ENCODE measurements at regions not wholly inside any gene's neighbourhood (a gene's known extent, or its start where the extent isn't known, plus 50 kb on each side); places are given as distances from the start of the nearest gene placed in this dataset.

DNA sequence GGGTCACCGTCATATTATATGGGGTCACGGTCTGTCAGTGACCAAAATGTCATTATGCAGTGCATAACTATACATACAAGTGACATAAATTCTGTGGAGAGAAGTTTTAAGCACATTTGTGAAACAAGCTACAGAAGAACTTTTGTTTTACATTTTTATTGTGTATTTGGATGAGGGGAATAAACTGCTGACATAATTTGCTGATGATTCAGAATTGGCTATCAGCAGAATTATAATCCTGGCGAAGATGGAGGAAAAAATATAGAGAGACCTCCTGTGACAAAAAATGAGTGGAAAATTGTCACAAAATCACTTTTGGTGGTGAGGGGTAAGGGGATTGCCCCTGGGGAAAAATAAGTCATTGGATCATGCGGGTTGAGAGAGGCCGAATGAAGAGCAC, 116.3 kb upstream of the ANKRD55 start:
- TF ChIP-seq POLR2A (IDR thresholded peaks at IDR 0.05), result no peak
- H3K27ac ChIP-seq, result no peak overlapping the region
- no peaks in the 10 kb centered on the region for H3K36me3 ChIP-seq
- no peaks in the 10 kb centered on the region for H3K27me3 ChIP-seq
- H3K9me3 ChIP-seq, result no peaks in the 10 kb centered on the region
- 92% methylated on average over 5 of the region's 5 CpGs for WGBS
- no peak overlapping the region for H3K4me3 ChIP-seq
- DNase-seq (ENCODE audit: low spot score in 2 of 2), result no peak
- H3K4me1 ChIP-seq, result peaks cover 20% of the 10 kb centered on the region

DNA sequence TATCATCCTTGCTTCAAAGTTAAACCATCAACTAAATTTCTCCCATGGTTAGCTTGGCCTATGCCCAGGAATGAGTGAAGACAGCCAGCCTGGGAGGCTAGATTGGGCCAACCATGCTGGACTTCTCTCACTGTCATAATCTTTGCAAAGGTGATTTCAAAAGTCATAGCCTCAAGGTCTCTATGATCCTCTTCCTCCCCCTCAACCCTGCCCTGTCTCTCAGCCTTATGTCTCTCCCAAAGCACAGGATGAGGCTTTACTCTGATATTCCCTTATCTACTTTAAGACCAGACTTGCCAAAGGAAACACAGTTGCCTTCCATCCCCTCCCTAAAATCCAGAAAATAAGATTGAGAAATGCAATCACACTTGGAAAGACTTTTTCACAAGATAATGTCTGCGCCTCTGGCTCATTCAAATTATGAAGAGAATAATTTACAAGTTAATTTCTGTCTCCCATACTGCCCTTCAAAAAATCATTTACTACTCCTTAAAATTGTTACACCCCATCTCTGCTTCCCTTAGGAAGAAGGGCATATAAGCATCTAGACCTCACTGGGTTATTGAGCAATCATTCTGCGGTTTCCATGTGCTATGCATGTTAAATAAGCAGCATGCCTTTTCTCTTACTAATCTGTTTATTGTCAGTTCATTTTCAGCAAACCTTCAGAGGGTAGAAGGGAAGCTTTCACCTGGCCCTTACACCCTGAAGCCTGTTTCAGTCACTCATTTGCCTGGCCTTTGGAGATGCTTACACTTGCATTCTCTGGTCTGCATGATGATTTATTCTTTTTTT, 113.8 kb upstream of the ANKRD55 start:
- DNase-seq (ENCODE audit: low spot score in 2 of 2), result no peak

DNA sequence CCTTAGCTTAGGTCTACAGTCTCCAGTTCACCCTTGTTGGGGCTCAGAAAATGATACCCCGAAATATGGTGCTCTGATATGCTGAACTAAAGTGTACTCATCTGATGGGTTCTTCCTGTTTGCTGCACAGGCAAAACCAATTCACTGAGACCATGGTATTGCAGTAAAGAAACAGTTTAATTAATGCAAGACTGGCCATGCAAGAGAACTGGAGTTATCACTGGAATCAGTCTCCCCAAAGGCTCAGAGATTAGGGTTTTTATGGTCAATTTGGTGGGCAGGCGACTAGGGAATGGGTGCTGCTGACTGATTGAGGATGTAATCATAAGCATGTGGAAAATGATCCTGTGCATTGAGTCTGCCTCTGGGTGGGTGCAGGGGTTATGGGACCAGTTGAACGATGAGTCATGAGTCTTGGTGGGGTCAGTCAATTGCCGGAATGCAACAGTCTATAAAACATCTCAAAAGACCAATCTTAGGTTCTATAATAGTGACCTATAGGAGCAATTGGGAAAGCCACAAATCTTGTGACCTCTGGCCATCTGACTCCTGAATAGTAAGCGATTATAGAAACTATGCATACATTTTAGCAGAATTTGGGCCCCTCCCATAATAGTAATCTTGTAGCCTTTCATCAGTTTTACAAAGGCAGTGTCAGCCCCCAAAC, 113.0 kb upstream of the ANKRD55 start:
- H3K4me3 ChIP-seq, result no peak overlapping the region
- no peaks in the 10 kb centered on the region for H3K27me3 ChIP-seq
- WGBS, result 95% methylated on average over 5 of the region's 5 CpGs
- H3K9me3 ChIP-seq, result no peaks in the 10 kb centered on the region
- TF ChIP-seq POLR2AphosphoS5 (IDR thresholded peaks at IDR 0.05) (no peak), POLR2A (IDR thresholded peaks at IDR 0.05) (no peak), EP300 (IDR thresholded peaks at IDR 0.05) (no peak)
- TF ChIP-seq, protein P1, sequence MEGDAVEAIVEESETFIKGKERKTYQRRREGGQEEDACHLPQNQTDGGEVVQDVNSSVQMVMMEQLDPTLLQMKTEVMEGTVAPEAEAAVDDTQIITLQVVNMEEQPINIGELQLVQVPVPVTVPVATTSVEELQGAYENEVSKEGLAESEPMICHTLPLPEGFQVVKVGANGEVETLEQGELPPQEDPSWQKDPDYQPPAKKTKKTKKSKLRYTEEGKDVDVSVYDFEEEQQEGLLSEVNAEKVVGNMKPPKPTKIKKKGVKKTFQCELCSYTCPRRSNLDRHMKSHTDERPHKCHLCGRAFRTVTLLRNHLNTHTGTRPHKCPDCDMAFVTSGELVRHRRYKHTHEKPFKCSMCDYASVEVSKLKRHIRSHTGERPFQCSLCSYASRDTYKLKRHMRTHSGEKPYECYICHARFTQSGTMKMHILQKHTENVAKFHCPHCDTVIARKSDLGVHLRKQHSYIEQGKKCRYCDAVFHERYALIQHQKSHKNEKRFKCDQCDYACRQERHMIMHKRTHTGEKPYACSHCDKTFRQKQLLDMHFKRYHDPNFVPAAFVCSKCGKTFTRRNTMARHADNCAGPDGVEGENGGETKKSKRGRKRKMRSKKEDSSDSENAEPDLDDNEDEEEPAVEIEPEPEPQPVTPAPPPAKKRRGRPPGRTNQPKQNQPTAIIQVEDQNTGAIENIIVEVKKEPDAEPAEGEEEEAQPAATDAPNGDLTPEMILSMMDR (IDR thresholded peaks at IDR 0.05), result no peak
- H3K4me1 ChIP-seq, result peaks cover 20% of the 10 kb centered on the region
- DNase-seq (ENCODE audit: low spot score in 2 of 2), result no peak
- no peaks in the 10 kb centered on the region for H3K36me3 ChIP-seq
- H3K27ac ChIP-seq, result no peak overlapping the region

More for the DNA sequence above, 113.8 kb upstream of the ANKRD55 start:
- TF ChIP-seq POLR2AphosphoS5 (IDR thresholded peaks at IDR 0.05), result no peak
- TF ChIP-seq EP300 (IDR thresholded peaks at IDR 0.05), result no peak
- TF ChIP-seq, protein P1 (IDR thresholded peaks at IDR 0.05), result no peak
- TF ChIP-seq POLR2A (IDR thresholded peaks at IDR 0.05), result no peak
- no peak overlapping the region for H3K4me3 ChIP-seq
- H3K27me3 ChIP-seq, result no peaks in the 10 kb centered on the region
- peak overlapping the region; percentile 6 for H3K27ac ChIP-seq
- no peaks in the 10 kb centered on the region for H3K9me3 ChIP-seq
- 60% methylated on average over 2 of the region's 2 CpGs for WGBS
- no peaks in the 10 kb centered on the region for H3K36me3 ChIP-seq
- peaks cover 20% of the 10 kb centered on the region for H3K4me1 ChIP-seq

DNA sequence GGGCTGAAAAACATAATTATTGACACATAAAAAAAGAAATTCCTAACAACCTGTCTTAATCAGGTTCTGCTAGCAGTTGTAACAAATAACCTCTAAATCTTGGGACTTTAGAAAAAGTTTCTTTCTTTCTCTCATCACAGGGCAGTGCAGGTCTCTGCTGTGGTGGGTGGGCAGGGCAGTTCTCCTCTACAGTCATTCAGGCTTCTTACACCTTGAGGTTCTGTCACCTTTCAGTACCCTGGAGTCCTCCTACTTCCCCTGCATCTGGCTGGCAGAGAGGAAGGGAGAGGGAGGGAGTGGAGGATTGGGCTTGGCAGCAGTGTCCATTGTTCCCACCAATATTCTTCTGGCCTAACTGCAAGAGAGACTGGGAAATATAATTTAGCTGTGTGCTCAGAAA, 112.2 kb upstream of the ANKRD55 start:
- H3K4me1 ChIP-seq, result peaks cover 13% of the 10 kb centered on the region
- H3K4me3 ChIP-seq, result no peak overlapping the region
- H3K27ac ChIP-seq, result no peak overlapping the region
- no peaks in the 10 kb centered on the region for H3K36me3 ChIP-seq
- no peak for TF ChIP-seq POLR2A (IDR thresholded peaks at IDR 0.05)
- TF ChIP-seq, protein P1 (IDR thresholded peaks at IDR 0.05), result no peak
- no peak for TF ChIP-seq EP300 (IDR thresholded peaks at IDR 0.05)
- no peak for TF ChIP-seq POLR2AphosphoS5 (IDR thresholded peaks at IDR 0.05)
- H3K27me3 ChIP-seq, result no peaks in the 10 kb centered on the region
- no peak for DNase-seq (ENCODE audit: low spot score in 2 of 2)
- H3K9me3 ChIP-seq, result no peaks in the 10 kb centered on the region

DNA sequence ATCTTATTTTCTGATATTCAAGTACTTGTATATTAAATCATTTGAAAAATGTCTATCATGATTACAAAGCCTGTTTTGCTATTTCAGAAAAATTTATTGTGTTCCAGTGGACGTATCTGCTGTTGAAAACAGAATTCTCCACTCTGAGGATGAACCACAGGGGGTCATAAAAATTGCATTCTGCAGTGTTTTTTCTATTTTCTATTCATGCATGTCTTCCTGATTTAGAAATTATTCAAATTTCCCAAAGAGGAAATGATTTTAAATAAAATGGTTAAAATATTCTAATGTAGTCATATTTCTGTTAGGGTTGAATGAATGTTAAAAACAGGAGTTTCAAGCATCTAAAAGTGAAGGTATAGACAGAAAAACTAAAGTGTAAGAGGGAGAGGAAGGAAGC, 111.5 kb upstream of the ANKRD55 start:
- TF ChIP-seq EP300 (IDR thresholded peaks at IDR 0.05) (no peak), POLR2A (IDR thresholded peaks at IDR 0.05) (no peak), POLR2AphosphoS5 (IDR thresholded peaks at IDR 0.05) (no peak)
- TF ChIP-seq, protein P1 (IDR thresholded peaks at IDR 0.05), result no peak
- no peak overlapping the region for H3K4me3 ChIP-seq
- H3K36me3 ChIP-seq, result no peaks in the 10 kb centered on the region
- H3K27ac ChIP-seq, result no peak overlapping the region
- no peak for DNase-seq (ENCODE audit: low spot score in 2 of 2)
- WGBS, result 98% methylated on average over 1 of the region's 1 CpG
- H3K27me3 ChIP-seq, result no peaks in the 10 kb centered on the region
- peaks cover 6% of the 10 kb centered on the region for H3K4me1 ChIP-seq
- no peaks in the 10 kb centered on the region for H3K9me3 ChIP-seq

Measured in suprapubic skin (tissue), 4 donors.